Neural crest cell (in vitro differentiated cells): ENCODE measurements at regions not wholly inside any gene's neighbourhood (a gene's known extent, or its start where the extent isn't known, plus 50 kb on each side); places are given as distances from the start of the nearest gene placed in this dataset.
"Not testable (repeated sequence)": the region's sequence is repeated elsewhere in the genome, so short reads cannot be mapped to it uniquely, and the experiment has no call there.

Source experiments
- DNase-seq: peaks from one replicate; pipeline ENCODE4 v3.0.0; 2021; ENCODE audit warnings: low read depth, mixed read lengths, low spot score
- H3K27ac Mint-ChIP-seq: one replicate; pipeline ENCODE4 v1.8.0; 2021; ENCODE audit warnings: mild to moderate bottlenecking, mixed read lengths; ENCODE audit not compliant: unreplicated experiment
- H3K27me3 Mint-ChIP-seq: 2 replicates; pipeline ENCODE4 v1.8.0; 2021; ENCODE audit warnings: low read depth, mild to moderate bottlenecking, mixed read lengths
- H3K36me3 Mint-ChIP-seq: 2 replicates; pipeline ENCODE4 v1.8.0; 2021; ENCODE audit warnings: low read depth, mild to moderate bottlenecking, mixed read lengths
- H3K4me1 Mint-ChIP-seq: 2 replicates; pipeline ENCODE4 v1.8.0; 2021; ENCODE audit warnings: mixed read lengths
- H3K4me3 Mint-ChIP-seq: one replicate; pipeline ENCODE4 v1.8.0; 2021; ENCODE audit warnings: mild to moderate bottlenecking, mixed read lengths
- H3K9me3 Mint-ChIP-seq: 2 replicates; pipeline ENCODE4 v1.8.0; 2021; ENCODE audit warnings: mixed read lengths
- CTCF ChIP-seq: fragments of 200-600 bp; sonication (generic); conservative IDR thresholded peaks from 2 replicates; pipeline ENCODE4 v1.5.0; 2021; ENCODE audit warnings: antibody characterized with exemption, mild to moderate bottlenecking

- Mint-ChIP-seq H3K9me3 (peaks cover 2% of the 10 kb centered on the region), H3K4me1 (peaks cover 18% of the 10 kb centered on the region)
- no peak for TF ChIP-seq CTCF
Observed at GRCh38 chr16:76125871-76126270, 151.3 kb upstream of the CNTNAP4 start.

GRCh38 chr16:76138056-76138455 is 139.1 kb upstream of the CNTNAP4 start:
- H3K27me3 Mint-ChIP-seq, H3K9me3 Mint-ChIP-seq, H3K27ac Mint-ChIP-seq, H3K4me3 Mint-ChIP-seq, H3K36me3 Mint-ChIP-seq, DNase-seq: not testable (repeated sequence)
- H3K4me1 Mint-ChIP-seq = peaks cover 18% of the 10 kb centered on the region

More at GRCh38 chr16:76125871-76126270, 151.3 kb upstream of the CNTNAP4 start:
- no peak for DNase-seq
- Mint-ChIP-seq H3K27me3 (no peaks in the 10 kb centered on the region), H3K36me3 (no peaks in the 10 kb centered on the region), H3K4me3 (no peak overlapping the region), H3K27ac (no peak overlapping the region)

- Mint-ChIP-seq H3K4me1 (no peaks in the 10 kb centered on the region), H3K27ac (no peak overlapping the region), H3K36me3 (no peaks in the 10 kb centered on the region), H3K9me3 (no peaks in the 10 kb centered on the region), H3K27me3 (no peaks in the 10 kb centered on the region), H3K4me3 (no peak overlapping the region)
- no peak for DNase-seq
- TF ChIP-seq CTCF = peak; percentile 19
Observed at GRCh38 chr16:76157629-76158028, 119.6 kb upstream of the CNTNAP4 start.

- DNase-seq = no peak
- Mint-ChIP-seq H3K27me3 (no peaks in the 10 kb centered on the region), H3K4me3 (no peak overlapping the region), H3K4me1 (no peaks in the 10 kb centered on the region), H3K36me3 (no peaks in the 10 kb centered on the region), H3K27ac (no peak overlapping the region), H3K9me3 (no peaks in the 10 kb centered on the region)
- TF ChIP-seq CTCF = no peak
Observed at GRCh38 chr16:76162046-76162445, 115.2 kb upstream of the CNTNAP4 start.

GRCh38 chr16:76164970-76165558 is 112.1 kb upstream of the CNTNAP4 start:
- Mint-ChIP-seq H3K27ac (no peak overlapping the region), H3K9me3 (peaks cover 1% of the 10 kb centered on the region)

More at GRCh38 chr16:76164970-76165558, 112.1 kb upstream of the CNTNAP4 start:
- no peak overlapping the region for H3K4me3 Mint-ChIP-seq
- H3K27me3 Mint-ChIP-seq = no peaks in the 10 kb centered on the region
- no peaks in the 10 kb centered on the region for H3K36me3 Mint-ChIP-seq
- no peak for TF ChIP-seq CTCF
- H3K4me1 Mint-ChIP-seq = no peaks in the 10 kb centered on the region
- DNase-seq = no peak
